A673 (cell line): ENCODE measurements at regions not wholly inside any gene's neighbourhood (a gene's known extent, or its start where the extent isn't known, plus 50 kb on each side); places are given as distances from the start of the nearest gene placed in this dataset.

ENCODE experiments used
- BruUV-seq: library from RNA; stranded (reverse); fragments of 400-500 nt; replicated peaks from 2 replicates; lab custom pipeline; 2021; lab: Mats Ljungman, UMichigan
- CTCF ChIA-PET: fragments of 300-600 bp; sonication (Branson Sonifier 250); formaldehyde crosslinking; loops from one replicate; lab custom pipeline; 2022; ENCODE audit warnings: antibody characterized with exemption; lab: Charles Lee
- POLR2A ChIA-PET: fragments of 300-600 bp; sonication (Branson Sonifier 250); formaldehyde crosslinking; loops from one replicate; lab custom pipeline; 2022; ENCODE audit warnings: antibody characterized with exemption; ENCODE audit not compliant: low non-redundant PET; lab: Charles Lee
- DNase-seq: peaks from one replicate; pipeline ENCODE4 v3.0.0-alpha.2; 2015; ENCODE audit warnings: low spot score
- H3K27ac ChIP-seq: fragments of 200-600 bp; sonication (generic); 2 replicates; pipeline ENCODE4 v1.5.1; 2016; ENCODE audit warnings: mixed run types, low read depth, mild to moderate bottlenecking, mixed read lengths, antibody characterized with exemption, low read length; ENCODE audit not compliant: poor library complexity, severe bottlenecking
- H3K27me3 ChIP-seq: fragments of 200-600 bp; sonication (generic); replicated peaks from 2 replicates; pipeline ENCODE4 v1.6.1; 2017; ENCODE audit warnings: mixed run types, low read depth, mild to moderate bottlenecking, mixed read lengths, antibody characterized with exemption, low read length; ENCODE audit not compliant: insufficient read depth, poor library complexity
- H3K36me3 ChIP-seq: fragments of 200-600 bp; sonication (generic); 2 replicates; pipeline ENCODE4 v1.6.1; 2016; ENCODE audit warnings: mixed run types, mild to moderate bottlenecking, mixed read lengths, antibody characterized with exemption, low read length; ENCODE audit not compliant: insufficient read depth, poor library complexity, severe bottlenecking
- H3K4me1 ChIP-seq: fragments of 200-600 bp; sonication (generic); 2 replicates; pipeline ENCODE4 v1.6.1; 2017; ENCODE audit warnings: mixed run types, mild to moderate bottlenecking, mixed read lengths, antibody characterized with exemption, low read length; ENCODE audit not compliant: insufficient read depth, poor library complexity, severe bottlenecking
- H3K4me3 ChIP-seq: fragments of 200-600 bp; sonication (generic); 2 replicates; pipeline ENCODE4 v1.5.1; 2016; ENCODE audit warnings: low read depth, mixed run types, mild to moderate bottlenecking, mixed read lengths, low read length; ENCODE audit not compliant: poor library complexity, severe bottlenecking
- H3K9me3 ChIP-seq: fragments of 200-600 bp; sonication (generic); 2 replicates; pipeline ENCODE4 v1.6.1; 2016; ENCODE audit warnings: mixed run types, low read depth, mild to moderate bottlenecking, mixed read lengths, antibody characterized with exemption, low read length; ENCODE audit not compliant: poor library complexity, severe bottlenecking
- EZH2 ChIP-seq: fragments of 200-600 bp; sonication (generic); IDR thresholded peaks from 2 replicates; pipeline ENCODE4 v1.6.1; 2017; ENCODE audit warnings: borderline replicate concordance, low read depth, mild to moderate bottlenecking, mixed read lengths, antibody characterized with exemption, low read length; ENCODE audit not compliant: poor library complexity, severe bottlenecking
- intact Hi-C: fragments of 100-400 bp; cut with micrococcal nuclease; formaldehyde crosslinking; loops from one replicate; pipeline ENCODE4 v1.10.0; 2022; ENCODE audit not compliant: unreplicated experiment
- TF ChIP-seq, protein P1 (sequence below): fragments of 300-800, 200-600 bp; sonication (generic); conservative IDR thresholded peaks from 2 replicates; pipeline ENCODE4 v1.5.1; 2017; ENCODE audit warnings: low read depth, mild to moderate bottlenecking, antibody characterized with exemption, low read length, moderate library complexity, mixed read lengths

DNA sequence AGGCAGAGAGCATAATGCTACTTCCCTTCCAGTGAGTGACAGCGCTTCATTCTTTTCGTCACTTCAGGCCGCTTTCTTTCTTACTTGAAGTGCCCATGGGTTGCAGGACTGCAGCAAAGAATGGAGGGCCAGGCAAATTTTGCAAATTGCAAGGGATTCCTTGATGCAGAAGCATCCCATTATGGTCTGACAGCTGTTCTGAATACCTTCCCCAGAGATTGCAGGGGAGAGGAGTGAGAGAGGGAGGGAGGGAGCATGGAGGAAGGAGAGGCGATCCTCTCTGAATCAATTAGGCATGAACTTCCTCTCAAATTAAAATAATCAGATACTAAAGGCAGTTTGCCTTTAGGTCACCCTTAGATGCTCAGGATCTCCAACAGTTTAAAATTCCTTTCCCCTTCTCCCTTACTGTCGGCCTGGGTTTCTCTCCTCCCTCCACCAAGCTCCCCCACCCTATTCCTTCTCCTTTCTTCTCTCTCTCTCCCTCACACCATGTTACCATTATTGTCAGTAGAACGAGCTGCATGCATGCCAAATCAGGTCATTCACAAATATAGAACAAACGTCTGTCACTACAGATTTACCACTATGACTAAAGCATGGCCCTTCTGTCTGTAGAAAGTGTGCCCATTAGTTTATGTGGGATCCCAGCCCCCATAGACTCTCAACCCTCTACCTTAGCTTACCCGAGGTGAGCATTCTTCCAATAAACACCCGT lies 289.2 kb downstream of the CD83 start:
- Histone ChIP-seq H3K9me3 (no peaks in the 10 kb centered on the region), H3K4me3 (no peak overlapping the region), H3K27me3 (no peaks in the 10 kb centered on the region), H3K27ac (no peak overlapping the region), H3K36me3 (no peaks in the 10 kb centered on the region), H3K4me1 (peaks cover 6% of the 10 kb centered on the region)
- ChIA-PET POLR2A (interaction anchor here (0.5 kb wide), 1 partner anchor 16 kb away, joined by 10 read pairs; no protein-coding TSS in a partner anchor), CTCF (no interaction called here)
- no TSS peak for BruUV-seq
- peak; percentile 24 for DNase-seq
- intact Hi-C loops, result no loop called here
- no peak for TF ChIP-seq EZH2
- TF ChIP-seq, protein P1, sequence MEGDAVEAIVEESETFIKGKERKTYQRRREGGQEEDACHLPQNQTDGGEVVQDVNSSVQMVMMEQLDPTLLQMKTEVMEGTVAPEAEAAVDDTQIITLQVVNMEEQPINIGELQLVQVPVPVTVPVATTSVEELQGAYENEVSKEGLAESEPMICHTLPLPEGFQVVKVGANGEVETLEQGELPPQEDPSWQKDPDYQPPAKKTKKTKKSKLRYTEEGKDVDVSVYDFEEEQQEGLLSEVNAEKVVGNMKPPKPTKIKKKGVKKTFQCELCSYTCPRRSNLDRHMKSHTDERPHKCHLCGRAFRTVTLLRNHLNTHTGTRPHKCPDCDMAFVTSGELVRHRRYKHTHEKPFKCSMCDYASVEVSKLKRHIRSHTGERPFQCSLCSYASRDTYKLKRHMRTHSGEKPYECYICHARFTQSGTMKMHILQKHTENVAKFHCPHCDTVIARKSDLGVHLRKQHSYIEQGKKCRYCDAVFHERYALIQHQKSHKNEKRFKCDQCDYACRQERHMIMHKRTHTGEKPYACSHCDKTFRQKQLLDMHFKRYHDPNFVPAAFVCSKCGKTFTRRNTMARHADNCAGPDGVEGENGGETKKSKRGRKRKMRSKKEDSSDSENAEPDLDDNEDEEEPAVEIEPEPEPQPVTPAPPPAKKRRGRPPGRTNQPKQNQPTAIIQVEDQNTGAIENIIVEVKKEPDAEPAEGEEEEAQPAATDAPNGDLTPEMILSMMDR, result no peak

DNA sequence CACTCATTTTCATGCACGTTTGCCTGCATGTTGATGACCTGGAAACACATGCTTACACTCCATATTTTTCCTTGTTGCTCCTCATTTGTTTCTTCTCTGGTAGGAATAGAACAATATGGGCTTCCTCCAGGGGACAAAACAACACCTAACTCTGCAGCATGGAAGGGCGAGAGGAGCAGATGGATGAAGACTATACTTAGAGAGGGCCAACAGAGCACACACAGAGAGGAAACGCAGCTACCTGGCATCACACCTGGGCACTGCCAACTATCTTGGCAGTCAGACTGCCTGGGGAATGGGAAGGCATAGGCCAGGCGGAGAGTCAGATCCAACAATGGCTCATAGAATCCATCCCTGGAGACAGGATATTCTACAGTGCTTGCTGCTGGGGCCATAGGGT lies 290.9 kb downstream of the CD83 start:
- intact Hi-C loops, result no loop called here
- Histone ChIP-seq H3K4me1 (peaks cover 6% of the 10 kb centered on the region), H3K27me3 (no peaks in the 10 kb centered on the region), H3K36me3 (no peaks in the 10 kb centered on the region), H3K27ac (no peak overlapping the region), H3K9me3 (no peaks in the 10 kb centered on the region), H3K4me3 (no peak overlapping the region)
- no TSS peak for BruUV-seq
- DNase-seq, result no peak
- TF ChIP-seq EZH2, result no peak
- ChIA-PET CTCF (no interaction called here), POLR2A (no interaction called here)

DNA sequence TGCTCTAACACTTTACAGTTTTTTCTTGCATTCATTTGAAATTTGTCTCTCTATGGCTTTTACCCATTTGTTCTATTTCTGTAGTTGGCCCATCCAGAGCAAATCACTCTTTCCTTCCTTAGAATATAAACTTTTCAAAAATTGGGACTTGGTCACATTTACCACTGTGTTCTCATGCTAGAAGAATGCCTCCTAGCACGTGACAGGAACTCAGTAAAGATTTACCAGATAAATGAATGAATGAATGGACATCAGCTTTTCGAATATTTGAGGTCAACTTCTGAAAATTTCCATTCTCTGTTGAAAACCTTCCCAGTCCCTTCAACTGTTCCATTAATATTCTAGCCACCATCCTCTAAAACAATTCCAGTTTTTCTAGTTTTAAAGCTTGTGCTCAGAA lies 294.5 kb downstream of the CD83 start:
- DNase-seq, result no peak
- intact Hi-C loops, result no loop called here
- peaks cover under 1% of the 10 kb centered on the region for H3K4me1 ChIP-seq
- no TSS peak for BruUV-seq
- H3K9me3 ChIP-seq, result no peaks in the 10 kb centered on the region
- ChIA-PET POLR2A (no interaction called here), CTCF (no interaction called here)
- TF ChIP-seq, protein P1, result no peak
- TF ChIP-seq EZH2, result no peak
- no peaks in the 10 kb centered on the region for H3K36me3 ChIP-seq
- no peaks in the 10 kb centered on the region for H3K27me3 ChIP-seq
- no peak overlapping the region for H3K27ac ChIP-seq
- H3K4me3 ChIP-seq, result no peak overlapping the region
